RWPE2 (cell line): ENCODE measurements at regions not wholly inside any gene's neighbourhood (a gene's known extent, or its start where the extent isn't known, plus 50 kb on each side); places are given as distances from the start of the nearest gene placed in this dataset.
A peak's percentile ranks its signal among the peaks of the same experiment; 100 is the strongest.
"Not testable (repeated sequence)": the region's sequence is repeated elsewhere in the genome, so short reads cannot be mapped to it uniquely, and the experiment has no call there.

Experiments
- ATAC-seq: fragments of 200-7000 bp; cut with Tn5 transposase; 3 replicates; pipeline ENCODE4 v1.9.1; 2021; ENCODE audit warnings: low read depth
- DNase-seq: peaks from one replicate; pipeline ENCODE4 v3.0.0-alpha.2; 2020; ENCODE audit warnings: low spot score
- H3K27ac ChIP-seq: fragments of 450-650 bp; 2 replicates; pipeline ENCODE4 v1.5.1; 2017; ENCODE audit warnings: mild to moderate bottlenecking; ENCODE audit not compliant: poor library complexity, severe bottlenecking
- H3K27me3 ChIP-seq: fragments of 250-450 bp; sonication (Bioruptor Pico); 2 replicates; pipeline ENCODE4 v1.5.1; 2021; ENCODE audit warnings: mild to moderate bottlenecking, moderate library complexity; ENCODE audit not compliant: insufficient read depth, poor library complexity, severe bottlenecking
- H3K36me3 ChIP-seq: fragments of 250-450 bp; sonication (Bioruptor Pico); 2 replicates; pipeline ENCODE4 v1.5.1; 2020; ENCODE audit warnings: low read depth, mild to moderate bottlenecking, moderate library complexity
- H3K4me1 ChIP-seq: fragments of 250-450 bp; sonication (Bioruptor Pico); 2 replicates; pipeline ENCODE4 v1.5.1; 2021; ENCODE audit warnings: mild to moderate bottlenecking, moderate library complexity; ENCODE audit not compliant: insufficient read depth, poor library complexity, severe bottlenecking
- H3K4me3 ChIP-seq: fragments of 250-450 bp; sonication (Bioruptor Pico); 2 replicates; pipeline ENCODE4 v1.5.1; 2021; ENCODE audit warnings: mild to moderate bottlenecking, moderate library complexity; ENCODE audit not compliant: severe bottlenecking
- H3K9me3 ChIP-seq: fragments of 250-450 bp; sonication (Bioruptor Pico); 2 replicates; pipeline ENCODE4 v1.5.1; 2021; ENCODE audit warnings: mild to moderate bottlenecking, moderate library complexity; ENCODE audit not compliant: severe bottlenecking
- CTCF ChIP-seq: fragments of 450-650 bp; IDR thresholded peaks from one replicate; pipeline ENCODE4 v1.5.1; 2017; ENCODE audit warnings: mild to moderate bottlenecking, moderate library complexity; ENCODE audit not compliant: poor library complexity, severe bottlenecking

GRCh38 chr4:83920375-83920774 is 384.5 kb downstream of the GPAT3 start:
- ATAC-seq (no peak), DNase-seq (no peak)
- Histone ChIP-seq H3K9me3 (no peaks in the 10 kb centered on the region), H3K27me3 (no peaks in the 10 kb centered on the region), H3K4me3 (no peak overlapping the region), H3K4me1 (no peaks in the 10 kb centered on the region), H3K27ac (no peak overlapping the region), H3K36me3 (no peaks in the 10 kb centered on the region)
- no peak for TF ChIP-seq CTCF

GRCh38 chr4:83917572-83917971 is 381.7 kb downstream of the GPAT3 start:
- Histone ChIP-seq H3K9me3 (no peaks in the 10 kb centered on the region), H3K36me3 (no peaks in the 10 kb centered on the region), H3K27me3 (no peaks in the 10 kb centered on the region), H3K27ac (no peak overlapping the region), H3K4me3 (no peak overlapping the region), H3K4me1 (no peaks in the 10 kb centered on the region)
- no peak for DNase-seq
- TF ChIP-seq CTCF = no peak
- ATAC-seq = no peak

GRCh38 chr4:83910693-83911092 is 374.8 kb downstream of the GPAT3 start:
- H3K4me1 ChIP-seq = no peaks in the 10 kb centered on the region
- DNase-seq (no peak), ATAC-seq (no peak)
- H3K36me3 ChIP-seq = no peaks in the 10 kb centered on the region
- no peaks in the 10 kb centered on the region for H3K27me3 ChIP-seq
- TF ChIP-seq CTCF = no peak
- H3K4me3 ChIP-seq = no peak overlapping the region
- no peak overlapping the region for H3K27ac ChIP-seq
- H3K9me3 ChIP-seq = no peaks in the 10 kb centered on the region

- DNase-seq = no peak
- Histone ChIP-seq H3K27ac (no peak overlapping the region), H3K4me1 (no peaks in the 10 kb centered on the region), H3K9me3 (no peaks in the 10 kb centered on the region), H3K27me3 (no peaks in the 10 kb centered on the region), H3K4me3 (no peak overlapping the region), H3K36me3 (no peaks in the 10 kb centered on the region)
- ATAC-seq = no peak
- TF ChIP-seq CTCF = no peak
Measured at GRCh38 chr4:83906561-83906960, 370.7 kb downstream of the GPAT3 start.

GRCh38 chr4:83905952-83906351 is 370.0 kb downstream of the GPAT3 start:
- DNase-seq (no peak), ATAC-seq (no peak)
- no peak overlapping the region for H3K27ac ChIP-seq
- H3K36me3 ChIP-seq = no peaks in the 10 kb centered on the region
- TF ChIP-seq CTCF = peak; percentile 40
- no peaks in the 10 kb centered on the region for H3K9me3 ChIP-seq
- no peaks in the 10 kb centered on the region for H3K4me1 ChIP-seq
- no peaks in the 10 kb centered on the region for H3K27me3 ChIP-seq
- H3K4me3 ChIP-seq = no peak overlapping the region

- not testable (repeated sequence) for H3K4me1 ChIP-seq, H3K36me3 ChIP-seq, ATAC-seq, H3K4me3 ChIP-seq, H3K9me3 ChIP-seq, H3K27me3 ChIP-seq, DNase-seq, H3K27ac ChIP-seq
Measured at GRCh38 chr4:83903740-83904139, 367.8 kb downstream of the GPAT3 start.
